ENCODE measurements at regions not wholly inside any gene's neighbourhood (a gene's known extent, or its start where the extent isn't known, plus 50 kb on each side); places are given as distances from the start of the nearest gene placed in this dataset.

GRCh38 chr10:78736926-78737630 lies 331.7 kb upstream of the ZMIZ1 start:
- DNase-seq (ENCODE audit: low spot score) (no peak), ATAC-seq (ENCODE audit: low read depth) (no peak)
- H3K36me3 ChIP-seq (ENCODE audit: low read depth), result no peaks in the 10 kb centered on the region
- H3K27me3 ChIP-seq (ENCODE audit: insufficient read depth, poor library complexity, severe bottlenecking), result no peaks in the 10 kb centered on the region
- H3K27ac ChIP-seq (ENCODE audit: poor library complexity, severe bottlenecking), result no peak overlapping the region
- H3K9me3 ChIP-seq (ENCODE audit: severe bottlenecking), result no peaks in the 10 kb centered on the region
- TF ChIP-seq CTCF (IDR thresholded peaks at IDR 0.05; ENCODE audit: poor library complexity, severe bottlenecking), result no peak
- no peak overlapping the region for H3K4me3 ChIP-seq (ENCODE audit: severe bottlenecking)
- H3K4me1 ChIP-seq (ENCODE audit: insufficient read depth, poor library complexity, severe bottlenecking), result peaks cover 5% of the 10 kb centered on the region

- Histone ChIP-seq H3K27ac (ENCODE audit: poor library complexity, severe bottlenecking) (no peak overlapping the region), H3K27me3 (ENCODE audit: insufficient read depth, poor library complexity, severe bottlenecking) (no peaks in the 10 kb centered on the region), H3K4me1 (ENCODE audit: insufficient read depth, poor library complexity, severe bottlenecking) (peaks cover 5% of the 10 kb centered on the region), H3K36me3 (ENCODE audit: low read depth) (no peaks in the 10 kb centered on the region), H3K9me3 (ENCODE audit: severe bottlenecking) (no peaks in the 10 kb centered on the region), H3K4me3 (ENCODE audit: severe bottlenecking) (no peak overlapping the region)
- TF ChIP-seq CTCF (IDR thresholded peaks at IDR 0.05; ENCODE audit: poor library complexity, severe bottlenecking), result no peak
- no peak for ATAC-seq (ENCODE audit: low read depth)
- DNase-seq (ENCODE audit: low spot score), result no peak
Observed at GRCh38 chr10:78737883-78738856, 330.6 kb upstream of the ZMIZ1 start.

GRCh38 chr10:78738861-78739260 lies 329.9 kb upstream of the ZMIZ1 start:
- DNase-seq (ENCODE audit: low spot score) (no peak), ATAC-seq (ENCODE audit: low read depth) (no peak)
- Histone ChIP-seq H3K27me3 (ENCODE audit: insufficient read depth, poor library complexity, severe bottlenecking) (no peaks in the 10 kb centered on the region), H3K27ac (ENCODE audit: poor library complexity, severe bottlenecking) (no peak overlapping the region), H3K4me1 (ENCODE audit: insufficient read depth, poor library complexity, severe bottlenecking) (peaks cover 5% of the 10 kb centered on the region), H3K36me3 (ENCODE audit: low read depth) (no peaks in the 10 kb centered on the region), H3K9me3 (ENCODE audit: severe bottlenecking) (no peaks in the 10 kb centered on the region), H3K4me3 (ENCODE audit: severe bottlenecking) (no peak overlapping the region)
- TF ChIP-seq CTCF (IDR thresholded peaks at IDR 0.05; ENCODE audit: poor library complexity, severe bottlenecking), result no peak

GRCh38 chr10:78739444-78740053 lies 329.2 kb upstream of the ZMIZ1 start:
- no peaks in the 10 kb centered on the region for H3K36me3 ChIP-seq (ENCODE audit: low read depth)
- H3K4me3 ChIP-seq (ENCODE audit: severe bottlenecking), result no peak overlapping the region
- peaks cover 5% of the 10 kb centered on the region for H3K4me1 ChIP-seq (ENCODE audit: insufficient read depth, poor library complexity, severe bottlenecking)
- DNase-seq (ENCODE audit: low spot score), result no peak
- no peaks in the 10 kb centered on the region for H3K27me3 ChIP-seq (ENCODE audit: insufficient read depth, poor library complexity, severe bottlenecking)
- no peak overlapping the region for H3K27ac ChIP-seq (ENCODE audit: poor library complexity, severe bottlenecking)
- no peak for ATAC-seq (ENCODE audit: low read depth)
- no peaks in the 10 kb centered on the region for H3K9me3 ChIP-seq (ENCODE audit: severe bottlenecking)
- no peak for TF ChIP-seq CTCF (IDR thresholded peaks at IDR 0.05; ENCODE audit: poor library complexity, severe bottlenecking)
